ENCODE measurements at regions not wholly inside any gene's neighbourhood (a gene's known extent, or its start where the extent isn't known, plus 50 kb on each side); places are given as distances from the start of the nearest gene placed in this dataset.
"Not testable (repeated sequence)": the region's sequence is repeated elsewhere in the genome, so short reads cannot be mapped to it uniquely, and the experiment has no call there.

GRCh38 chr14:30278856-30279255 lies 280.1 kb upstream of the G2E3 start:
- TF ChIP-seq, protein P1, sequence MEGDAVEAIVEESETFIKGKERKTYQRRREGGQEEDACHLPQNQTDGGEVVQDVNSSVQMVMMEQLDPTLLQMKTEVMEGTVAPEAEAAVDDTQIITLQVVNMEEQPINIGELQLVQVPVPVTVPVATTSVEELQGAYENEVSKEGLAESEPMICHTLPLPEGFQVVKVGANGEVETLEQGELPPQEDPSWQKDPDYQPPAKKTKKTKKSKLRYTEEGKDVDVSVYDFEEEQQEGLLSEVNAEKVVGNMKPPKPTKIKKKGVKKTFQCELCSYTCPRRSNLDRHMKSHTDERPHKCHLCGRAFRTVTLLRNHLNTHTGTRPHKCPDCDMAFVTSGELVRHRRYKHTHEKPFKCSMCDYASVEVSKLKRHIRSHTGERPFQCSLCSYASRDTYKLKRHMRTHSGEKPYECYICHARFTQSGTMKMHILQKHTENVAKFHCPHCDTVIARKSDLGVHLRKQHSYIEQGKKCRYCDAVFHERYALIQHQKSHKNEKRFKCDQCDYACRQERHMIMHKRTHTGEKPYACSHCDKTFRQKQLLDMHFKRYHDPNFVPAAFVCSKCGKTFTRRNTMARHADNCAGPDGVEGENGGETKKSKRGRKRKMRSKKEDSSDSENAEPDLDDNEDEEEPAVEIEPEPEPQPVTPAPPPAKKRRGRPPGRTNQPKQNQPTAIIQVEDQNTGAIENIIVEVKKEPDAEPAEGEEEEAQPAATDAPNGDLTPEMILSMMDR (IDR thresholded peaks at IDR 0.05; ENCODE audit: low read depth, low read length) = not testable (repeated sequence)
- TF ChIP-seq EZH2phosphoT487 (IDR thresholded peaks at IDR 0.05; ENCODE audit: low read depth) = not testable (repeated sequence)

All from OCI-LY3 (cell line).